Tibial nerve (tissue), 4 donors: ENCODE measurements at regions not wholly inside any gene's neighbourhood (a gene's known extent, or its start where the extent isn't known, plus 50 kb on each side); places are given as distances from the start of the nearest gene placed in this dataset.
A peak's percentile ranks its signal among the peaks of the same experiment; 100 is the strongest.

Experiments used
- DNase-seq, 2 donors: peaks; one replicate each; pipeline ENCODE4 v3.0.0-alpha.2; 2019; ENCODE audit warnings: low spot score in 2 of 2
- H3K27ac ChIP-seq, 4 donors: fragments of 200-600 bp; sonication (generic) in 3 of 4; one replicate each; pipeline ENCODE4 v1.5.1; 2017 to 2019; ENCODE audit warnings: mild to moderate bottlenecking in 1 of 4
- H3K27me3 ChIP-seq, 2 donors: fragments of 200-600 bp; sonication (generic) in 1 of 2; one replicate each; pipeline versions ENCODE4 v1.5.1 to v1.6.0; 2017 to 2019
- H3K36me3 ChIP-seq, 3 donors: fragments of 200-600 bp; sonication (generic); one replicate each; pipeline ENCODE4 v1.5.1; 2018 to 2019
- H3K4me1 ChIP-seq, 4 donors: fragments of 200-600 bp; sonication (generic) in 3 of 4; one replicate each; pipeline ENCODE4 v1.5.1; 2017 to 2019
- H3K4me3 ChIP-seq, 4 donors: fragments of 200-600 bp; sonication (generic) in 3 of 4; one replicate each; pipeline ENCODE4 v1.5.1; 2017 to 2019; ENCODE audit warnings: mild to moderate bottlenecking in 1 of 4, moderate library complexity in 1 of 4
- H3K9me3 ChIP-seq, 4 donors: fragments of 200-600 bp; sonication (generic) in 3 of 4; one replicate each; pipeline ENCODE4 v1.5.1; 2017 to 2019
- CTCF ChIP-seq, 5 experiments: fragments of 200-600 bp in 3 of 5; fragments of 450-650 bp in 2 of 5; sonication (generic) in 3 of 5; IDR thresholded peaks; one replicate each; pipeline ENCODE4 v1.5.1; 2016 to 2019; ENCODE audit warnings: antibody characterized with exemption in 5 of 5, mild to moderate bottlenecking in 3 of 5, moderate library complexity in 2 of 5
- EP300 ChIP-seq, 2 donors: sonication (generic); formaldehyde crosslinking; IDR thresholded peaks; one replicate each; pipeline ENCODE4 v1.6.1; 2017; ENCODE audit warnings: antibody characterized with exemption in 2 of 2, mild to moderate bottlenecking in 1 of 2
- POLR2A ChIP-seq, 2 donors: fragments of 450-650 bp; IDR thresholded peaks; one replicate each; pipeline ENCODE4 v1.6.1; 2017; ENCODE audit warnings: antibody characterized with exemption in 2 of 2, mild to moderate bottlenecking in 2 of 2, moderate library complexity in 2 of 2
- WGBS, 2 donors: methylation state at CpG; one replicate each; pipeline ENCODE4 v1.1.5; 2018; 5-methylcytosine and 5-hydroxymethylcytosine counted together

DNA sequence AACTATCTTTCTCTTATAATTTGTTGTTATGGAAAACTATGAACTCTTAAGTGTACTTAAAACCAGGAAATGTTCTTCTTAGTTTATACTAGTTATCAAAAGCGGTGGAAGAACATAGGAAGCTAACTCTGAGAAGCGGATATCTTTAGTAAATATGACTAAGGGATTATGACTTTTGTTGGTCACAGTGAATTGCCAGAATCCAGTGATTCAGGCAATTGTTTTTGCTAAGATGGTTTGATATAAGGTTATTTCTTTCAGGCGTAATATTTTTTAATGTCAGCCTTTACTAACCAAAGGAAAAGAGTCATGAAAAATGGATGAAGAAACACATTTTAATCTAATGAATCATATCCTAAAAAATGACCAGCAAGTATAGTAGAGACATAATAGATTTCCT lies 473.5 kb downstream of the FOXG1 start:
- WGBS, 2 donors = 78 to 83% methylated on average over 3 of the region's 3 CpGs
- Histone ChIP-seq H3K27me3 (no peaks in the 10 kb centered on the region), H3K4me1 (peaks cover 0 to 3% (median 0%) of the 10 kb centered on the region in 4 donors), H3K9me3 (no peaks in the 10 kb centered on the region), H3K36me3 (no peaks in the 10 kb centered on the region), H3K4me3 (no peak overlapping the region), H3K27ac (no peak overlapping the region)
- TF ChIP-seq POLR2A (IDR thresholded peaks at IDR 0.05) = no peak
- no peak for TF ChIP-seq EP300 (IDR thresholded peaks at IDR 0.05)
- no peak for TF ChIP-seq CTCF (IDR thresholded peaks at IDR 0.05)
- DNase-seq = no peak

GRCh38 chr14:29242755-29243754 lies 476.5 kb downstream of the FOXG1 start:
- DNase-seq = no peak
- no peaks in the 10 kb centered on the region for H3K27me3 ChIP-seq
- WGBS, 2 donors = 36 to 46% methylated on average over 6 of the region's 6 CpGs
- no peaks in the 10 kb centered on the region for H3K36me3 ChIP-seq
- TF ChIP-seq CTCF (IDR thresholded peaks at IDR 0.05) = no peak
- no peak for TF ChIP-seq POLR2A (IDR thresholded peaks at IDR 0.05)
- no peak for TF ChIP-seq EP300 (IDR thresholded peaks at IDR 0.05)
- no peaks in the 10 kb centered on the region for H3K4me1 ChIP-seq
- H3K4me3 ChIP-seq = no peak overlapping the region
- H3K27ac ChIP-seq = peak overlapping the region in 1 of 4 donors; percentile 46
- H3K9me3 ChIP-seq = no peaks in the 10 kb centered on the region

GRCh38 chr14:29255692-29256091 lies 489.1 kb downstream of the FOXG1 start:
- Histone ChIP-seq H3K27me3 (no peaks in the 10 kb centered on the region), H3K36me3 (no peaks in the 10 kb centered on the region), H3K9me3 (no peaks in the 10 kb centered on the region), H3K4me1 (no peaks in the 10 kb centered on the region), H3K4me3 (no peak overlapping the region), H3K27ac (no peak overlapping the region)
- TF ChIP-seq EP300 (IDR thresholded peaks at IDR 0.05) = no peak
- TF ChIP-seq POLR2A (IDR thresholded peaks at IDR 0.05) = no peak
- no peak for TF ChIP-seq CTCF (IDR thresholded peaks at IDR 0.05)
- no peak for DNase-seq
- 86 to 92% methylated on average over 1 of the region's 1 CpG for WGBS, 2 donors

DNA sequence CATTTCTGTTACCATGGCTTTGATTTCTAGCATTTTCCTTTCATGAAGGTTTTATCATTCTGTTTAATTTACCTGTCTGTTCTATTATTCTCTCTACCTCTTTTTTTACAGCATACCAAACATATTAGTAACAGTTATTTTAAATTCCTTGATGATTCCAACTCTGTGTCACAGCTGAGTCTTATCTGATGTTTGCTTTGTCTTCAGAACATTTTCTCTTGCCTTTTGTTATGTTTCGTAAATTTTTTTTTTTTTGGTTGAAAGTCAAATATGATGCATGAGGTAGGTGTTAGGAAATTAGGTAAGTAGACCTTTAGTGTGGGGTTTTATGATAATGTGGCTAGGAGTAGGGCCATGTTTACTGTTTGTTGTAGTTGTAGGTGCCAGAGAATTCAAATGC lies 496.4 kb downstream of the FOXG1 start:
- 85 to 92% methylated on average over 1 of the region's 1 CpG for WGBS, 2 donors
- no peak for DNase-seq
- Histone ChIP-seq H3K36me3 (no peaks in the 10 kb centered on the region), H3K4me3 (no peak overlapping the region), H3K27me3 (no peaks in the 10 kb centered on the region), H3K27ac (no peak overlapping the region), H3K9me3 (no peaks in the 10 kb centered on the region), H3K4me1 (no peaks in the 10 kb centered on the region)
- no peak for TF ChIP-seq EP300 (IDR thresholded peaks at IDR 0.05)
- no peak for TF ChIP-seq POLR2A (IDR thresholded peaks at IDR 0.05)
- TF ChIP-seq CTCF (IDR thresholded peaks at IDR 0.05) = no peak

GRCh38 chr14:29264865-29265264 lies 498.3 kb downstream of the FOXG1 start:
- no peaks in the 10 kb centered on the region for H3K4me1 ChIP-seq
- DNase-seq = no peak
- TF ChIP-seq EP300 (IDR thresholded peaks at IDR 0.05) = no peak
- TF ChIP-seq CTCF (IDR thresholded peaks at IDR 0.05) = no peak
- TF ChIP-seq POLR2A (IDR thresholded peaks at IDR 0.05) = no peak
- H3K27ac ChIP-seq = no peak overlapping the region
- no peak overlapping the region for H3K4me3 ChIP-seq
- no peaks in the 10 kb centered on the region for H3K36me3 ChIP-seq
- WGBS, 2 donors = 56 to 68% methylated on average over 4 of the region's 4 CpGs
- no peaks in the 10 kb centered on the region for H3K9me3 ChIP-seq
- no peaks in the 10 kb centered on the region for H3K27me3 ChIP-seq
